ENCODE measurements at regions not wholly inside any gene's neighbourhood (a gene's known extent, or its start where the extent isn't known, plus 50 kb on each side); places are given as distances from the start of the nearest gene placed in this dataset.

- TF ChIP-seq CTCF (conservative IDR thresholded peaks at IDR 0.05 in 1 of 2, IDR thresholded peaks at IDR 0.05 in 1 of 2; ENCODE audit: extremely low read depth in 1 of 2, insufficient read depth in 1 of 2, low read depth in 1 of 2, low read length in 2 of 2) (no peak), EZH2 (IDR thresholded peaks at IDR 0.05; ENCODE audit: borderline replicate concordance, low read length) (no peak)
Observed at GRCh38 chr3:66744521-66744920, 243.7 kb upstream of the LRIG1 start.
